Hematopoietic multipotent progenitor cell treated with erythropoietin and hydrocortisone succinate and interleukin-3 and kit ligand, for 4 days (in vitro differentiated cells): ENCODE measurements at regions not wholly inside any gene's neighbourhood (a gene's known extent, or its start where the extent isn't known, plus 50 kb on each side); places are given as distances from the start of the nearest gene placed in this dataset.
"Not testable (repeated sequence)": the region's sequence is repeated elsewhere in the genome, so short reads cannot be mapped to it uniquely, and the experiment has no call there.

Experiments
- DNase-seq: peaks from one replicate; pipeline ENCODE4 v3.0.0-alpha.2; 2015

DNA sequence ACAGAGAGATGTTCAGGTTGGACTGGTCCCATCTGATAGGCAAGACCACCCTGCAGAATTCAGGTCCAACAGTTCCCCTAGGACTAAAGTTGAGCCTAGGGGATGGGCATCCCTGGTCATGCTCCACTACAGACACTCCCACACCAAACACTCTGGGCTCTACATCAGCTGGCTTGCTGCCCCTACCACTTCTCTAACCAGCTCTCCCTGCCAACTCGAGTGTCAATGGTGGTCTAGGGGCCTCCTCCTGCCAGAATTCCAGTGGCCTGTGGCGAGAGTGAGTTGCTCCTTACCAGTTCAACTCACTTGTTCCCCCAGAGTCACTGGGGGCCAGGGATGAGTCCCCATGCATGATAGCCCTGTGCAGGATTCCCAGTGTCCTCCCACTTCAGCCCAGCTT, 316.2 kb upstream of the PPP2R3A start:
- no peak for DNase-seq

DNA sequence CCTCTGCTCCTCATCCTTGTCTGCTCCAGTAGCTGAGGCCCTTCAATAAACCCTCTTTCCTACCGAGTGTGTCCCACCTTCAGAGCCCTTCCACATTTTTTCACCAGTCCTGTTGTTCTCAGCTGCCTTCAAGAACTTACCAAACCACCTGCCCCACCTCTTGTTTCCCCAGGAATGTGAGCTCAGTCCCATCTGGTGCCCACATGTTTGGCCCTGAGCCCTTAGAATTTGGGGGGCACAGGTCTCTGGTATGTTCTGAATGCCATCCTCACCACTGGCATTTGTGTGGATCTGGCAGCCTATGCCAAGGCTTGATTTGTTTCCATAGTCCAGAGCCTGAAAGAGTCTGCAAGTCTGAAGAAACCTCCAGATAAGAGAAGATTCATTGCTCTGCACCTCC, 315.2 kb upstream of the PPP2R3A start:
- DNase-seq, result no peak

DNA sequence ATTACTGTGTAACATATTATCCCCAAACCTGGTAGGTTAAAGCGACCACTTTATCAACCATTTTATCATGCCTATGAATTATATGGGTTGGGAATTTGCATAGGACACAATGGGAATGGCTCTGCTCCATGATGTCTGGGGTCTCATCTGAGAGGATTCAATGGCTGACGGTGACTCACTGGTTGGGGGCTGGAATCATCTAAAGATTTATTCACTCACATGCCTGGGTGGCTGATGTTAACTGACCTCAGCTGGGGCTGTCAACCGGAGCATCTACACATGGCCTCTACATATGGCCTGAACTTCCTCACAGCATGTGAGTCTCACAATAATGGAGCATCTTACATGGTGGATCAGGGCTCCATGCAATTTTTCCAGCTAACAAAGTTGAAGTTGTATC, 313.1 kb upstream of the PPP2R3A start:
- DNase-seq, result no peak

DNA sequence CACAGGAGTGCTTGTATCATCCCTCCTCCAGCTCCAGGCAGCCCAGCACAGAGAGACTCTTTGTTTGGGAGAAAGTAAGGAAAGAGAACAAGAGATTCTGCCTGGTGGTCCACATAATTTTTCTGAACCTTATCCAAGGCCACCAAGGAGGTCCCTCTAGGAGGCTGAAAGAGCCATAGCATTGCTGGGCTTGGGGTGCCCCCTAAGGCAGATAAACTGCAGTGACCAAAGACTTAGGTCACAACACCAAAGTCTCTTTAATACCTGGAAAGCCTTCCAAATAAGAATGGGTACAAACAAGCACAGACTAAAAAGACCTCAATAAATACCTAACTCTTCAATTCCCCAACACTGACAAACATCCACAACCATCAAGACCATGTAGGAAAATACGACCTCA, 310.2 kb upstream of the PPP2R3A start:
- DNase-seq, result no peak

DNA sequence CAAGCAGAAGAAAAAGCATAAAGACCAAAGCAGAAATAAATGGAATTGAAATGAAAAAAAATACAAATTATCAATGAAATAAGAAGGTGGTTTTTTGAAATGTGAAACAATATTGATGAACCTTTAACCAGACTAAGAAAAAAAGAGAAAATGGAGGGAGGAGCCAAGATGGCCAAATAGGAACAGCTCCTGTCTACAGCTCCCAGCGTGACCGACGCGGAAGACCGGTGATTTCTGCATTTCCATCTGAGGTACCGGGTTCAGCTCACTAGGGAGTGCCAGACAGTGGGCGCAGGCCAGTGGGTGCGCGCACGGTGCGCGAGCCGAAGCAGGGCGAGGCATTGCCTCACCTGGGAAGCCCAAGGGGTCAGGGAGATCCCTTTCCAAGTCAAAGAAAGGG, 307.1 kb upstream of the PPP2R3A start:
- not testable (repeated sequence) for DNase-seq

DNA sequence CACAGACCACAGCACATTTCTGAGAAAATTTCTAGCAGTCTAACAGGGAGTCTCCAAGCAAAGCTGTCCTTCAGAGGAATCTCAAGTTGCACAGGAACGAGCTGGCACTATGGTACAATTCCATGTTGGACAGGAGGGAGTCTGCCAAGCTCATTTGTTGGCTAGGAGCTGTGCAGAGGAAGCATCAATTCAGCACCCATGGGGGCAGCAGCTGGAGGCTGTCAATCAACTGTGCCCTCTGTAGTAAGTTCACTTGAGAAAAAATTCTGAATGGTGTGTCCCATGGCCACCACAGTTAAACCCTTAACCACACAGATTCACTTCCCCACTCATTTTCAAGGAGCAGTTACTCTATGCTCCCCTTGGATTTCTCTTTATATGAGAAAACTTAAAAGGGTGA, 298.5 kb upstream of the PPP2R3A start:
- DNase-seq, result no peak

DNA sequence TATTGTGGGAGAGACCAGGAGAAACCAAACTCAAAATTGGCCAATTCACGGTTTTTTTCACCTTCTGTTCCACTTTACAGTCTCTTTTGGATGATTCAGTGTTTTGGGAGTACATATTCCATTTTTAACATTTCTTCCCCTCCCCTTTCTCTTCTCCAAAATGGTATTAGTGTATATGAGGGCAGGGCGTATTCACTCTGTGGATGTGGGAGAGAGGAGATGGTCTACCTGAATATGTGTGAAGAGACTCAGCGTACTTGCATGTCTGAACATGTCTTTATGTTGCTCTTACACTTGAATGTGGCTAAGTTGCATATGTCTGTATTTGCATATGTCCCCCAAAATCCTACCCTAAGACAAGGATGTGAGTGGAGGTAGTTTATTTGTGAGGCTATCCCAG, 291.0 kb upstream of the PPP2R3A start:
- no peak for DNase-seq

DNA sequence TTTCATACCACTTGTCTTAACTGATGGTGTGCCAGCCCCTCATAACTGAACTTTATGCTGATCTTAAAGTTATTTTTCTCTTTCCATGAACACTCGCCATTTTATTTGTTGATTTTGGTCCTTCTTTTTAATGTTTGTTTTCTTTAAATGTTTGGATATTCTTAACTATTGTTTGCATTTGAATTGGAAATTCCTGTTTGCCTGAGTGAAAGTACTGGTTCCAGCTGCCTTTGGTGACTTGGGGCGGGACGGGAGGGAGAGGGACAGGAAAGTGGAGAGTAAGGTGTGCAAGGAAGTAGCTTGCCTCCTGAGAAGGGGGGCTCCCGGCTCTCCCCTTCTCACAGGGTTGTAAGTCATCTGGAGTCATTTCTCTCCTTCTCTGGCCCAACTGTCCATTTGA, 287.1 kb upstream of the PPP2R3A start:
- no peak for DNase-seq

DNA sequence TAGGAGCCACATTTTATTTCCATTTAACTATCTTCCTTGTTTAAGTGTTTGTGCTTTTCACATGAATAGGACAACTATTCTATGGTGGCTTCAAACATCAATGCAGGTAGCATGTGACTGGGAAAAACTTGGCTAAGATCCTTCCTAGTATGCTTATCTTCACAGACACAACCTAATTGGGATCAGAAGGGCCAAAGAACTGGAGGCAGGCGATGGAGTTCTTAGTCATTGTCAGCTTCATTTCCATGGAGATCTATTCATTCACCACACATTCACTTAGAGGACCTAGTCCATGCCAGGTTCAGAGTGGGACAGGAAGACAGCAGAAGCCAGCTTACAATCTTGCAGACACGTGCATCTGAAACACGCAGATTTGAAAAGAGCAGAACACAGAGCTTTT, 277.5 kb upstream of the PPP2R3A start:
- no peak for DNase-seq

DNA sequence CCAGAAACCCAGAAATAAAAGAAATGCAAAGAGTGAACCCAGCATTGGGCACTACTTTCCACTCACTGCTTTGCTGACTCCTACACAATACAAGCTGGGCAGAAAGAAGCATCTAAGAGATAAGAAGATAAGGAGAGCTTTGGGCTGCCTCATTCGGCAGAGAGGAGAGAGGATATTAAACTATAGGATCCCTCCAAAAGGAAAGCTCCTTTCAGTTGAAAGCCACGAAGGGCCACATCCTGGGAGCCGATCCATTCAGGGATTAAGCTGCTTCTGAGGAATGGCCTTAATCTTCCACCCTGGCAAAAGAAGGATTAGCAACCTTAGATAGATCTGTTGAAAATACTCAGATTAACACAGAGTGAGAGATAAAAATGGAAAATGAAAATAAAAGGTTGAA, 274.9 kb upstream of the PPP2R3A start:
- DNase-seq, result no peak

DNA sequence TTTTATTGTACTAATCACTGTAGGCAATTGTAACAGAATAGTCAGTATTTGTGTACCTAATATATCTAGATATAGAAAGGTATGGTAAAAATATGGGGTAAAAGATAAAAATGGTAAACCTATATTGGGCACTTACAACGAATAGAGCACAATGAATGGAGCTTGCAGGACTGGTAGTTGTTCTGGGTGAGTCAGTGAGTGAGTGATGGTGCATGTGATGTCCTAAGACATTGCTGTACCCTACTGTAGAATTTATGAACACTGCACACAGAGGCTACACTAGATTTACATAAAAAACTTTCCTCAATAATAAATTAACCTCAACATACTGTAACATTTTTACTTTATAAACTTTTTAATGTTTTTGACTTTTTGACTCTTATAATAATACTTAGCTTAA, 274.3 kb upstream of the PPP2R3A start:
- DNase-seq, result no peak

DNA sequence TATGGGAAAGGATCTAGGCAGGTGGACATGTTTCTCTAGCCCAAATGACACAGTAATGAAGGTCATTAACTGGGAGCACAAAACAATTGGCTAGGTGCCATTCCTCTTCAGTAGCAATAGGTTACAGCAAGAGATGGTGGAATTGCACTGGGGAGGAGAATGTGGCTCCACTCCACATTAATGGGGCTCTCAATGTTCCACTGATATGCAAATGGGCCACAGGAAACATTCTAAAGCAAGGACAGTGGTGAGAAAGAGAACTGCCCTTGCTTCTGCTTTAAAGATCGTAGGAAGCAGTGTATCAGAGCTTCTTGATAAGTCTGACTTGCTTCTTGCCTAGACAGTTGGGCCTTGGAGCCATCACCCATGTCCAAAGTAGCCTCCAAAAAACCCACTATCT, 271.4 kb upstream of the PPP2R3A start:
- DNase-seq, result no peak

DNA sequence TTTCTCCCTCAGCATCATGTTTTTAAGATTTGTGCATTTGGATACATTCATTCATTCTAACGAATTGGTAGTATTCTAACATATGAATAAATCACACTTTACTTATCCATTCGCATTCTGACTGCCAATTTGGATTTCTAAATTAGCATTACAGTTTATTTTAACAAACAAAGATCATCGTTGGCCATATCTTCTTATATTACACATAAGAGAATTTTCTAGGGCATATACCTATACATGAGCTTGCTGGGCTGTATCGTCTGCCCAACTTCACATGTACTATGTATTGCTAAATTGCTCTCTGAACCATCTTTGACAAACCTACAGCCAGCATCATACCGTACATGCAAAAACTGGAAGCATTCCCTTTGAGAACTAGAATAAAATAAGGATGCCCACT, 265.8 kb upstream of the PPP2R3A start:
- no peak for DNase-seq

DNA sequence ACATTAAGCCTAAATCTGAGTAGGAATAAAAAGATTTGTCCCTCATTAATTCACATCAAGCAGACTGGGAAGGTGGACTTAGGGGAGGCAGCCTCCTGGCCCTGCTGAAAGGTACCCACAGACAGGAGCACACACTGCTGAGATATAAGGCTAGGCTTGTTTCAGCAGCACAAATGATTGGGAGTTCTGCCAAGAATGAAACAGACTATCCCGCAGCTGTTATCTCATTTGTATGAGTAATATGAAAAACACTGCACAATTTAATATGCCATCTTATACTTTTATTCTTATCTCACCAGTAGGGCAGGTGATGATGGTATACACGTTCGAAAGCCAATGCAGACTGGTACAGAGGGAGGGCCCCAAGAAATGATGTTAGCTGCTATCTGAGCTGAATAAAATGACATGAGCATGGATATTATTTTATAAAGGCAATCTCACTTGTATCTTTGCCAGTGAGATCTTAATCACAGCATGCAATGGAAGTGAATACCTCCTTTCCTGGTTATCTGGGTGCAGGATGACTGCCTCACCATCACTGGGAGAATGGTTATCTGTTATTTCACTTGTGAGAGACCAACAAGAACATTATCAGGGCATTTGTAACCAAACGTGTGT, 258.7 kb upstream of the PPP2R3A start:
- no peak for DNase-seq

DNA sequence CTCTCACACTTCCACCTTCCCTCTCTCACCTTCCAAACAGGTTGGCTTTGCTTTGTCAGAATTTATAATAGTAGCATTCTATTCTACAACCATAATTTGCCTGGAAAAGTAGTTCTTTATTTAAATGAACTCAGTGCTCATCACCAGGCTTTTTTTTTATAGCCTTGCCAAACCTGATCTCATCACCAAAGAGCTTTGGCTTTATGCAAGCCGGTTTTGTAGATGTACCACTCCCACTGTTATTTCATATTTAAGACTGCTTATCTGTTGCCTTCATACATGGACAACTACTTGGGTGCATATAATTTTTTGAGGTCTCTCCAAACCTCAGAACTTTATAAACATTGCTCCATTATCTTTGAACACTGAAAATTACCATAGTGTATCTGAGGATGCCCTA, 246.1 kb upstream of the PPP2R3A start:
- no peak for DNase-seq

DNA sequence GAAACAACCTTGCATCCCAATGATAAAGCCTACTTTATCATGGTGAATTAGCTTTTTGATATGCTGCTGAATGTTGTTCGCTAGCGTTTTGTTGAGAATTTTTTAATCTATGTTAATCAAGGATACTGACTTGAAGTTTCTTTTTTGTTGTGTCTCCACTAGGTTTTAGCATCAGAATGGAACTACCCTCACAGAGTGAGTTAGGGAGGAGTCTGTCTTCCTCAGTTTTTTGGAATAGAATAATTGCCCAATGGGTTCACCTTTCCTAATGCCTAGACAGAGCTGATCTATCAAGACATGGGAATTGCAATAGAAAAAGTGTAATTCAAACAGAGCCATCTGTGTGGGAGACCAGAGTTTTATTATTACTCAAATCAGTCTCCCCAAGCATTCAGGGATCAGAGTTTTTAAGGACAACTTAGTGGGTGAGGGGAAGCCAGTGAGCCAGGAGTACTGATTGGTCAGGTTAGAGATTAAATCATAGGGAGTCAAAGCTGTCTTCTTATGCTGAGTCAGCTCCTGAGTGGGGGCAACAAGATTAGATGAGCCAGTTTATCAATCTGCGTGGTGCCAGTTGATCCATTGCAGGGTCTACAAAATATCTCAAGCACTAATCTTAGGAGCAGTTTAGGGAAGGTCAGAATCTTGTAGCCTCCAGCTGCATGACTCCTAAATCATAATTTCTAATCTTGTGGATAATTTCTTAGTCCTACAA, 237.4 kb upstream of the PPP2R3A start:
- no peak for DNase-seq

DNA sequence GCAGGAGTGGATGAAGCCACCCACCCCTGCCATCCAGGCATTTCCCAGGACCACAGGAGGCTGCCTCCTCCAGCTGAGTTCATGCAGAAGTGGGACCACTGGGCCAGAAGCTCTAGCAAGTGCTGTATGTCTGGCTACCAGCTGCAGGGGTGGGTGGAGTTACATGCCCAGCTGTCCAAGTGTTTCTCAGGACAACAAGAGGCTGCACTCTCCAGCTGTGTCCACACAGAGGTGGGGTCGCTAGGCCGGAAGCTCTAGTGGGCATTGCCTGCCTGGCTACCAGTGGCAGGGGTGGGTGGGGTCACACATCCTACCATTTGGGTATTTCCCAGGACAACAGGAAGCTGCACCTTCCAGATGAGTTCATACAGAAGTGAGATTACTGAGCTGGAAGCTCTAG, 234.0 kb upstream of the PPP2R3A start:
- no peak for DNase-seq

DNA sequence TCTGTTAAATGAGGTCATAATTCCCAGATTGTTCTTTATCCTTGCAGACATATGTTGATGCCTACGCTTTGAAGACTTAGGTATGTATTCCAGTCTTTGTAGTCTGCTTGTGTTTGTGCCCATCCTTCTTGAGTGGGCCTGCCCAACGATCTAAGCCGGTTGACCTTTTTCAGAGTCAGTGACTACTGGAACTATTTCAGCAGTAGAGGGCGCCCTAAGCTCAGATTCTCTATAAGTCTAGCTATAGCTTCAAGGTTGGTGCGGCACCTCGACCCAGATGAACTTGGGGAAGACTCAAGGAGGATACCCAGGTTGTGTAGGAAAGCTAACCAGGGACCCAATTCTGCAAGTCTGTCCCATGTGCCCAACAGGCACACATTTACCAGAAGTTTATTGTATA, 228.8 kb upstream of the PPP2R3A start:
- DNase-seq, result peak; percentile 55

DNA sequence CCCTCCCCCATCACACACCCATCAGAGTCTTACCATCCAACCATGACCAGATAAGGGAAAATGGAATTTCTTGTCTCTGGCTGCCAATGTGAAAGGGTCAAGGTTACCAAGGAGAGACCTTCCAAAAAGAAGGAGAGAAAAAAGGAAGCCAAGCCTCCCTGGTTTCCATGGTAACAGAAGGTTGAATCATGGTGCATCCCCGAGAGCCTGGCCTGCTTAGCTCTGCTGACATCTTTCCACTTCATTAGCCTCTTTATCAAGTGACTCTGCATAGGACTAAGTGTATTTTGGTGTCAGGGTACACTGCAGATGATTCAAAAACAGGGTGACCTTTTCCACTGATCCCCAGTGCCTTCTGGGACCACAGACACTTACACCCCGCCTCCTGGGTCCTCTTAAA, 225.7 kb upstream of the PPP2R3A start:
- DNase-seq, result no peak

DNA sequence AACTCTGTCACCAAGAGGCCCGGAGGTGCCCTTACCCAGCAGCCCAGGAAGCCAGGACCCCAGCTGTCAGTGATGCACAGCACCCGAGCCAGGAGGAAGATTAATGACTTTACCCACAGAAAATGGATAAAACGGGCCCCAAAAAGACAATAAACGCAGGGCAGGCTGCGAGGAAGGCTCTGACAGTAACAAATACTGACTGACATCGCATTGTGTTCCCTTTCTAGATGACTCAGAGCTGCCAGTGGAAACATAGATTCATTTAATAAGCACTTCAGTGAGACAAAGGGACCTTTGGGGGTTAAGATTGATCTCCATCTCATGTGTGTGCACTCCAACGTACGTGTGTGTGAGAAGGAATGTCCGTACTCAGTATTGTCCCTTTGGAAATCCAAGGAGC, 225.3 kb upstream of the PPP2R3A start:
- no peak for DNase-seq

DNA sequence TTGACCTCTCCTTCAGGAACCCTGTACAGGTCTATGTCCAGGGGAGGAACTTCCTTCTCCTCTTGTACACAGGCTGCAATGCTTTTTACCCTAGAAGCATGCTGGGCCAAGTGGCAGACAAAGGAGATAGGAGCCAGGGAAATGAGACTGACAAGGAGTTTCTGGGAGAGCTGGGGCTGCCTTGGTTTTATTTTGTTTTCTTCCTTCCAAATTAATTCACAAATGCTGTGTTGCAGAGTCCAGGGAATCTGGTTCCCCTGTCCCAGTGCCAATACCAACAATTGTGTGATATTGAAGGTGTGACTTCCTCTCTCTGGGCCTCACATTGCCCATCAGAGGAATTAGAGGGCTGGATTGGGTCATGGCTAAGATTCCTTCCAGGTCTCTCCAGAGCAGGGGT, 224.8 kb upstream of the PPP2R3A start:
- no peak for DNase-seq

DNA sequence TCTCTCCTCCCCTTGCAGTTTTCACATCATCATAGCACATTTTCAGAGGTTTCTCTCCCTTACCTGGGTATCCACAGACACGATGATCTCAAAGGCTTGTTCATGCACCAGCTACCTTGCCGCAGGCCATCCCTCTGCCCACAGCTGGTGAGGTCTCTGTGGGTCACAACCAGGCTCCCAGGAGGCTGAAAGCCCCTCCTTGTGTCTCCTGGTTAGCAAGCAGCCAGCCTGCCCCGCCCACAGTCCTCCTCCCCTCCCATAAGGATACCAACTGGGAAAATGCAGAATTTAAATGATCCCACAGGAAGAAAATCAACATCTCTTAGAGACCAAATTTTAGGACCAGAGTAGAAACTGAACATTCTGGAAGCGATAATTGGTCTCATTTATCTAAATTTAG, 213.5 kb upstream of the PPP2R3A start:
- no peak for DNase-seq

DNA sequence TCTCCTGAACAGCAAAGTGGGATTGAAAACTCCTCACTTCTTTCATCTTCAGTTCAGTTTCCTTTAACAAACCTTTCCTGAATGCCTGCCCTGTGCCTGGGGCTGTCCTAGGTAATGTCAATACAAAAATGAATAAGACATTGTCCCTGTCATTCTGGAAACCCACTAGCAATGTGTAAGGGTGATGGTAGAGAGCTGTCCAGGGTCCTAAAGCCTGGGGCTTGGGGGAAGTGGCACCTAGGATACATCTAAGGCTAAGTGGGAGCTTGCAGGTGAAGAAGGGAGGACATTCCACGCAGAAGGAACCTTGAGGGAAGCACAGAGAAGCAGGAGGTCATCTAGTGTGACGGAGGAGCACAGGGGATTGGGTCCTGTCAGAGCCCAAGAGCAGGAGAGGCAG, 212.7 kb upstream of the PPP2R3A start:
- DNase-seq, result peak; percentile 18

DNA sequence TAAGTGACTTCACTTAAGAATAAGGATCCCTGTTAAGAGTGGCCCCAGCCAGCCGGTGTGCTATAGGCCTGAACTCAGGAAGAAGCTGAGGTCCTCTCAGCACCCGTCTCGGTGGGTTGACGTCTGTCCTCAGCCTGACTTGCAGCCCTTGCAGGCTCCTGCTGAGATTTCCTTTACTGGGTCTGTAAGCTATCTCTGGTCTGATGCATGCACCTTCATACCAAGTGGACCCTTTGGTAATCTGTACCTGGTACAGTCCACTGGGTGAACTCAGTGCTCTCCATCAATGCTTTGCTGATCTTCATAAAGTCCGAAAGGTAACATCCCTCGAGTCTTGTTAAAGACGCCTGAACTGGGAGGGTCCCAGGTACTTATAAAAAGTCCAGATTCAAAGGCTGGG, 212.0 kb upstream of the PPP2R3A start:
- no peak for DNase-seq
